GM18907 (cell line): ENCODE measurements at regions not wholly inside any gene's neighbourhood (a gene's known extent, or its start where the extent isn't known, plus 50 kb on each side); places are given as distances from the start of the nearest gene placed in this dataset.

Experiments used
- ATAC-seq: cut with Tn5 transposase; IDR thresholded peaks from one replicate; pipeline ENCODE4 v1.9.1; 2021; ENCODE audit warnings: mild to moderate bottlenecking, moderate library complexity; ENCODE audit not compliant: unreplicated experiment

GRCh38 chr9:21561502-21561901 lies 79.4 kb upstream of the IFNE start:
- no peak for ATAC-seq

- no peak for ATAC-seq
Observed at GRCh38 chr9:21564175-21564574, 82.1 kb upstream of the IFNE start.

GRCh38 chr9:21565155-21565554 lies 83.0 kb upstream of the IFNE start:
- no peak for ATAC-seq

- ATAC-seq = no peak
Observed at GRCh38 chr9:21567926-21568325, 85.8 kb upstream of the IFNE start.

GRCh38 chr9:21568484-21568883 lies 86.4 kb upstream of the IFNE start:
- ATAC-seq = no peak

- ATAC-seq = no peak
Observed at GRCh38 chr9:21569721-21570120, 87.6 kb upstream of the IFNE start.

GRCh38 chr9:21570643-21571275 lies 88.6 kb upstream of the IFNE start:
- no peak for ATAC-seq

GRCh38 chr9:21574261-21574660 lies 92.1 kb upstream of the IFNE start:
- ATAC-seq = no peak

GRCh38 chr9:21576331-21577189 lies 94.4 kb upstream of the IFNE start:
- ATAC-seq = peak; percentile 62

- ATAC-seq = no peak
Observed at GRCh38 chr9:21579247-21579671, 97.1 kb upstream of the IFNE start.

- no peak for ATAC-seq
Observed at GRCh38 chr9:21579743-21580142, 97.6 kb upstream of the IFNE start.

GRCh38 chr9:21580636-21581378 lies 98.7 kb upstream of the IFNE start:
- no peak for ATAC-seq

GRCh38 chr9:21583628-21584377 lies 101.7 kb upstream of the IFNE start:
- no peak for ATAC-seq

GRCh38 chr9:21584890-21585289 lies 102.8 kb upstream of the IFNE start:
- no peak for ATAC-seq

- no peak for ATAC-seq
Observed at GRCh38 chr9:21585756-21586752, 103.9 kb upstream of the IFNE start.

GRCh38 chr9:21589344-21590056 lies 107.4 kb upstream of the IFNE start:
- no peak for ATAC-seq

GRCh38 chr9:21590058-21590996 lies 108.2 kb upstream of the IFNE start:
- ATAC-seq = no peak
